Cerebellar cortex (tissue), 1 donor: ENCODE measurements at regions not wholly inside any gene's neighbourhood (a gene's known extent, or its start where the extent isn't known, plus 50 kb on each side); places are given as distances from the start of the nearest gene placed in this dataset.

Experiments used
- DNase-seq: peaks from one replicate; pipeline ENCODE4 v3.0.0-alpha.2; 2015; ENCODE audit warnings: low spot score

- DNase-seq, result no peak
Measured at GRCh38 chr2:2848621-2849333, 517.7 kb upstream of the MYT1L start.

DNA sequence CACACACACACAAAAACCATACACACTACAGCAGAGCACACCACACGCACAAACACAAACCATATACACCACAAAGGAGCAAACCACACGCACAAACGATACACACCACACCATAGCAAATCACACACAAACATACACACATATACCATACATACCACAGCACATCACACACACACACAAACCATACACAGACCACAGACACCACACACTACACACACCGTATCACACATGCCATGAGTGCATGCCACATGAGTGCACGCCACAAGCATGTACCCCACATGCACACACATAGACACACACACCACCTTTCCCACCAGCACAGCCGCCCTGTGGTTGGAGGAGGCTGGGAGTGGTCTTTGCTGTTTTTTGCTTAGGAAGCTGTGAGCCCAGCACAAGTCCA is 517.1 kb upstream of the MYT1L start:
- DNase-seq, result no peak

DNA sequence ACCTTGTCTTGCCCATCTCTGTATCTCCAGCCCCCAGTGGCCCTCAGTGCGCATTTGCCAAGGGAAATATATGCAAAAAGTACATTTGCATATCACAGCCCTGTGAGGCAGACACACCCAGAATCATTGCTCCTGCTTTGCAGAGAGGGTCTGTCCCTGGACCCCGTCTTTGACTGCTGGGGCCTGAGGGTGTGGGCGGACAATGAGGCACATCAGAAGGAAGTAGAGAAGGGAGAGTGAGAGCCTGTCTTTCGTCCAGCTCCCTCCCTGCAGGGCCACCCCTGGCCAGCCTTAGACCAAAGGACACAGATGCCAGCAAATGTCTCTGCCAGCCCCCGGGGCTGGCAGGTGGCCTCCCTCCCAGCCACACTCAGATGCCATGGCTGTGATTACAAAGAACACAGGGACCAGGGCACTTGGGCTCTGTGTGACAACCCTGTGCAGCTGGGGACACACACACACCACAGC is 516.2 kb upstream of the MYT1L start:
- DNase-seq, result peak; percentile 67

DNA sequence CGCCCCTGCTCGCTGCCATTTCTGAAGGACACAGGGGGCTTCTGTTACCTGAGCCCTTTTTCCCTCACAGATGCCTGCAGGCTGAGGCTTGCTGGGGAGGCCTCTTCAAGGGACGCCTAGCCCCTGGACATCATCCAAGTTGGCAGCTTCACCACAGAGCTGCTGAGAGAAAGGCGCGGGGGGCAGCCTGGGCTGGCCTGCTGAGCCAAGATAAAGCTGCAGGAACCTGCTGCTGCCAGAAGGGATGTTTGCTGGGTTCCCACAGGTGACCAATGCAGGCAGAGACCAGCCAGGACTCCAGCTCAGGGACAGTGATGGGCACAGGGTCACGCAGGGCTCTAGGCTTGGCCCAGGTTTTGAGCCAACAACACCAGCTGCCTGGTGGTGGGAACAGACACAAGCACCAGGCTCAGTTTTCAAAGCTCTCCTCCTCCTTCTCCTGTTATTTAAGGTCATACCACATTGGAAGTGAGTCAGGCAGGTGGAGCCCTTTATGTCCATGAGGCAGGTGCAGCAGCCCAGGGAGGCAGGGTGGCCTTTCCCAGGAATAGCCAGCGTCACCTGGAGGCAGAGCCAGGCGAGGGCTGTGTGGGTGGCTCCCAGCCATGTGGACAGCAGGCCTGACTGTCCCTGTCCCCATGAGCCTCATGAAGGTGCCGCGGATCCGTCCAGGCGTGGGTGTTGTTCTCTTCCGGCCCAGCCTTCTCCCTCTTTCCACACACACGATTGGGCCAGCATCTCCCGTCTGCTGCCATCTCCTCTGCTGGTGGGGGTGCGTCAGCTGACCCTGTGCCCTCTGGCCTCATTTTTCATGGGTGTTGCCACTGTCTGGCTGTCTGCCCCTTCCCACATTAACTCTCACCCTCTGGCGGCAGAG is 515.5 kb upstream of the MYT1L start:
- DNase-seq, result peak; percentile 94

DNA sequence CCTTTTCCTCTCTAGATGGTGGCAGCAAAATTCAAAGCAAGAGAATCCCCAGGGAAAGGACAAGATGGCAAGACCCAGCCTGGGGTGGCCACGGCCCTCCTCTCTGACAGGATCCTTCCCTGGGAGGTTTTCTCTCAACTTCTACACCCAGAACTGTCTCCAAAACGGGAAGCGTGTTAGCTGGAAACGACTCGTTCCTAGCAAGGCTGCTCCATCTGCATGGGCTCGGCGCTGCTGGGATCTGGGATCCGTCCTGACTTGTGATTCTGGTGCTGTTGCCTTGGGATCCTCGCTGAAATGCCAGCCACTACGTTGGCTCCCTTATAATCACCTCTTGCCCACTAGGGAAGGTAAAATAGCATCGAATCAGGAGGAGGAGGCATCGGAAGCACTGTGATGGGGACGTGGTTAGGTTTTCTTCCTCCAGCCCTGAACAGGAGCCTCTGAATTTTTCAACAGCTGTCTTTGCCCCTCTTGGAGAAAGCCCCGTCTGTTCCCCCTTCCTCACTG is 514.8 kb upstream of the MYT1L start:
- DNase-seq, result peak; percentile 59

DNA sequence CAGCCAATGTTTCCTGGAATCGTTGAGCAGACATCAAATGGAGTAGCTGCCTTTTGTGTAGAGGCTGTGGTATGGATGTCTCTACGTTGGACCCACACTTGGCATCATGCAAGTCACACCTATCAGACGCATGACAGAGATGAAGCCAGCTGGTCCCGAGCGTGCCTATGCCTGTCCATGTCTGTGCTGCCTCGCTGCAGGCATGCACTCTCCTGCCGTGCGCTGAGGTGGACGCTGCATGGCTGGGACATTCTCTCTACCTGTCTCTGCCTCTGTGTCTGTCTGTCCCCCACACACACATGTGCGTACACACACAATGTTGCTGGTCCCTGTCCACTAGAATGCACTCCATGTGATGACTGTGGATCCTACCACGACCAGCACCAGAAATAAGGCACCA is 514.2 kb upstream of the MYT1L start:
- no peak for DNase-seq

- DNase-seq, result no peak
Measured at GRCh38 chr2:2843969-2844548, 513.0 kb upstream of the MYT1L start.

DNA sequence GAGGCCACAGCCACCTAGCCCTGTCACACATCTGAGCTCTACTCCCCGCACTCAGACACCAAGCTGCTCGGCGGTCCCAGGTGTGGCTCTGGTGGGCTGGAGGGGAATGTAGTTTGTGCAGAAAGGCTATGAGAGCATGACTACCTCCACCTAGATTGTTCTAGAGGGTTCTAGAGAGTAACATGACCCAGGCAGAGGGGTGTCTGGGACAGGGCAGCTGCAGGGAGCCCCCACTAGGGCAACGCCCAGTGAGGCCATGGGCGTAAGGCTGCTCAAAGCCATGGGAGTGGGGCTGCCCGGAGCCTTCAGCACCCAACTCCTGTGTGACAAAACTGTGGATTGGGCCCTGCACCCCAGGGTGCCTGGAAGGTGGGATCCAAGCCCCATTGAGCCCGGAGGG is 511.4 kb upstream of the MYT1L start:
- no peak for DNase-seq

GRCh38 chr2:2840681-2841300 is 509.7 kb upstream of the MYT1L start:
- DNase-seq, result peak; percentile 50

GRCh38 chr2:2839782-2840531 is 508.9 kb upstream of the MYT1L start:
- peak; percentile 91 for DNase-seq

DNA sequence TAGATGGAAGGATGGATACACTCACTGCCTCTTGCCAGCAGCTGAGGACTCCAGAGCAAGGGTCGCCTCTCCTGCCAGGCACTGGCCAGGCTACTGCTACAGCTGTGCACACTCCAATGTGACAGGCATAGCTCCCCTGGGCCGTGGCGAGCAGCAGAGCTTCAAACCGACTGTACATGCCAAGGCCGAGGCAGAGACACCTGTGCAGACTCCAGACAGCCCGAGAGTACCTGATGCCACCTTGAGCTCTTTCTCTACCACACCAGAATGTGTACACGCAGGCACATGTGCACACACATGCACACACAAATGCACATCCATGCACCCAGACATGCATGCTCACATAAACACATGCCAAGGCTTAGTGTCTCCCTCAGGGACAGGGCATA is 508.3 kb upstream of the MYT1L start:
- no peak for DNase-seq

GRCh38 chr2:2838548-2838845 is 507.4 kb upstream of the MYT1L start:
- DNase-seq, result no peak

GRCh38 chr2:2837746-2838547 is 506.9 kb upstream of the MYT1L start:
- DNase-seq, result no peak

DNA sequence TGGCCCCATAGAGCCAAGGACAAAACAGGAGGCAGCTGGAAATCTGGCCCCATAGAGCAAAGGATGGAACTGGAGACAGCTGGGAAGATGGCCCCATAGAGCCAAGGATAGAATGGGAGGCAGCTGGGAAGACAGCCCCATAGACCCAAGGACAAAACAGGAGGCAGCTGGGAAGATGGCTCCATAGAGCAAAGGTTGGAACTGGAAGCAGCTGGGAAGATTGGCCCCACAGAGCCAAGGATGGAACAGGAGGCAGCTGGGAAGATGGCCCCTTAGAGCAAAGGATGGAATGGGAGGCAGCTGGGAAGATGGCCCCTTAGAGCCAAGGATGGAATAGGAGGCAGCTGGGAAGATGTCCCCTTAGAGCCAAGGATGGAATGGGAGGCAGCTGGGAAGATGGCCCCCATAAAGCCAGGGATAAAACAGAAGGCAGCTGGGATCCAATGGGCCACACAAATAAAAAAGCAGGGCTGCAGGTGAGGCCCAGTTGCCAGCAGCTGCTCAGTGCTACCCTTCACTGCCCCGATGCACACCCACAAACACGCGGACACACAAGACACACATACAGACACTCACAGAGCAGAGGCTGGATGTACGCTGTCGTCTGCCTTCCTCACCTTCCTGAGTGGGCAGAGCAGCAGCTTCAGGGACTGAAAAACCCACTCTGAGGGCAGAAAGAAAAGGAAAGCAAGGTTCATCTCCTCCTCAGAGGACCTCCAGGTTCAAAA is 505.4 kb upstream of the MYT1L start:
- no peak for DNase-seq

GRCh38 chr2:2834516-2835254 is 503.6 kb upstream of the MYT1L start:
- DNase-seq, result no peak

DNA sequence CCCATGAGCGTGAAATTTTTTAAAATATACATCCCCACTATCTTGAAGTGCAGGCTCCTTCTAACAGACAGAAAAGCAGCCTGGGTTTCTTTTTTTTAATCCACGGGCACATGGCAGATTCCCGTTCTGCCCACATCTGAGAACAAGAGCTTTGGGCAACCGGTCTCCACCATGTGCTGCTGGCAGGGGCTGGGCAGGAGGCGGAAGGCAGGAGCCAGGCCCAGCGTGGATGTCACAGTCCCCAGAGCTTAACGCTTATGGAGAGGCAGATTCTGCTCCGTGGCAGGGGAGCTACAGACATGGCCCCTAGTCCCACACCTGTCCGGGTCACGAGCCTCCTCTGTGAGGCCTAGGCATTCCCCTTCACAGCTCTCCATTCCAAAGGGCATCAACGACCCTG is 503.0 kb upstream of the MYT1L start:
- no peak for DNase-seq

GRCh38 chr2:2832657-2833056 is 501.6 kb upstream of the MYT1L start:
- no peak for DNase-seq

DNA sequence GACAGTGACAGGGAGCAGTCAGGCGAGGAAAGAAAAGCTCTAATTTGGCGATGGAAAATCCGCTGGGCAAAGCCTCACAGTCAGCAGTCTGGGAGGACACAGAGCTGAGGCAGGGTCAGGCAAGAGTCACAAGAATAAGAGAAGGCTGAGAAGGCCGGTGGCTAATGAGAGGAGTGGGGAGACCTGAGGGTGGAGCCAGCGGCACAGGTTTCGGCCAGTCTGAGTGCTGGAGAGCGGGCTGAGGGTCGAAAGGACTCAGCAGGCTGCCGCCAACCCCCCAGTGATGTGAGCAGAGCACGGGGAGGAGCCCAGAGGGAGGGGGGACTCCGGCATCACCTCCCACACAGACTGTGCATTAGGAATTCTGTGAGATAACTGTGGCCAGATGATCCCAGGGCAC is 500.6 kb upstream of the MYT1L start:
- DNase-seq, result peak; percentile 26

DNA sequence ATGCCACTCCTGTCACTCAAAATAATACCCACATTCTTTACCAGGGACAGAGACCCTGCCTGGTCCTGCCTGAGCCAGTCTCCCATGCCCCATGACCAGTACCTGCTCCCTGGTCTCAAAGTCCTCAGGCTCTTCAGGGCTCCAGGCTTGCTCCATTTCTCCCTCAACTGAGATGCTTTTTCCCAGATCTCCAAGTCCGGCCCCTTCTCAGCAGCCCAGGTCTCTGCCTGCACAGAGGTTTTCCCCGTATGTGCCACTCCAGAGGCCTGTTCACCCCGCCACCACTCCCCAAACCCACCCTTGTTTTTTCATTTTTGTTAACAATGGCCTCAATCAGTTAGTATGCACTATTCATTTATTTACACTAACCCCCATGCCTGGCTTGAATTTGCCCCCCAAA is 499.5 kb upstream of the MYT1L start:
- DNase-seq, result no peak
